Muscle of back (tissue), 3 donors: ENCODE measurements at regions not wholly inside any gene's neighbourhood (a gene's known extent, or its start where the extent isn't known, plus 50 kb on each side); places are given as distances from the start of the nearest gene placed in this dataset.
A peak's percentile ranks its signal among the peaks of the same experiment; 100 is the strongest.
"Not testable (repeated sequence)": the region's sequence is repeated elsewhere in the genome, so short reads cannot be mapped to it uniquely, and the experiment has no call there.

ENCODE experiments used
- DNase-seq, 3 donors: peaks; one replicate each; pipeline versions ENCODE4 v3.0.0 to v3.0.0-alpha.2; 2013

GRCh38 chr7:53238021-53238605, 202.7 kb downstream of the POM121L12 start:
- no peak for DNase-seq

GRCh38 chr7:53239151-53239550, 203.7 kb downstream of the POM121L12 start:
- not testable (repeated sequence) for DNase-seq

- no peak for DNase-seq
Observed at GRCh38 chr7:53245721-53246120, 210.3 kb downstream of the POM121L12 start.

- DNase-seq = no peak
Observed at GRCh38 chr7:53246957-53247356, 211.5 kb downstream of the POM121L12 start.

GRCh38 chr7:53252539-53252938, 217.1 kb downstream of the POM121L12 start:
- no peak for DNase-seq

- no peak for DNase-seq
Observed at GRCh38 chr7:53272081-53272480, 236.6 kb downstream of the POM121L12 start.

GRCh38 chr7:53281312-53281711, 245.9 kb downstream of the POM121L12 start:
- DNase-seq = no peak

GRCh38 chr7:53292341-53292740, 256.9 kb downstream of the POM121L12 start:
- DNase-seq = no peak

- DNase-seq = peak in 2 of 3 donors; percentile 14 to 22
Observed at GRCh38 chr7:53302496-53303246, 267.2 kb downstream of the POM121L12 start.

- DNase-seq = no peak
Observed at GRCh38 chr7:53303781-53304180, 268.3 kb downstream of the POM121L12 start.

- DNase-seq = no peak
Observed at GRCh38 chr7:53306846-53307245, 271.4 kb downstream of the POM121L12 start.

- DNase-seq = no peak
Observed at GRCh38 chr7:53311205-53311604, 275.8 kb downstream of the POM121L12 start.

- peak in 2 of 3 donors; percentile 3 to 9 for DNase-seq
Observed at GRCh38 chr7:53315981-53316380, 280.5 kb downstream of the POM121L12 start.

GRCh38 chr7:53318566-53318965, 283.1 kb downstream of the POM121L12 start:
- no peak for DNase-seq

- no peak for DNase-seq
Observed at GRCh38 chr7:53325061-53325460, 289.6 kb downstream of the POM121L12 start.

GRCh38 chr7:53326634-53327033, 291.2 kb downstream of the POM121L12 start:
- DNase-seq = no peak

- DNase-seq = no peak
Observed at GRCh38 chr7:53336105-53336668, 300.8 kb downstream of the POM121L12 start.

GRCh38 chr7:53340220-53340619, 304.8 kb downstream of the POM121L12 start:
- no peak for DNase-seq

- no peak for DNase-seq
Observed at GRCh38 chr7:53350241-53350640, 314.8 kb downstream of the POM121L12 start.

GRCh38 chr7:53351681-53352080, 316.2 kb downstream of the POM121L12 start:
- DNase-seq = no peak

GRCh38 chr7:53358269-53358668, 322.8 kb downstream of the POM121L12 start:
- DNase-seq = no peak

- no peak for DNase-seq
Observed at GRCh38 chr7:53383131-53383530, 347.7 kb downstream of the POM121L12 start.

- DNase-seq = not testable (repeated sequence)
Observed at GRCh38 chr7:53385239-53385638, 349.8 kb downstream of the POM121L12 start.
